Caco-2 (cell line): ENCODE measurements at regions not wholly inside any gene's neighbourhood (a gene's known extent, or its start where the extent isn't known, plus 50 kb on each side); places are given as distances from the start of the nearest gene placed in this dataset.

Experiments
- BruUV-seq: library from RNA; stranded (reverse); fragments of 400-500 nt; replicated peaks from 2 replicates; lab custom pipeline; 2021; lab: Mats Ljungman, UMichigan
- CTCF ChIA-PET: fragments of 300-600 bp; sonication (Branson Sonifier 250); formaldehyde crosslinking; loops from one replicate; lab custom pipeline; 2022; ENCODE audit warnings: antibody characterized with exemption; lab: Charles Lee
- POLR2A ChIA-PET: fragments of 300-600 bp; sonication (Branson Sonifier 250); formaldehyde crosslinking; loops from one replicate; lab custom pipeline; 2022; ENCODE audit warnings: antibody characterized with exemption; lab: Charles Lee
- DNase-seq, 2 experiments: peaks; one replicate each; pipeline versions ENCODE4 v3.0.0 to v3.0.0-alpha.2; 2020 to 2022
- H3K27me3 ChIP-seq: replicated peaks from 2 replicates; pipeline ENCODE4 v1.6.0; 2011; ENCODE audit warnings: low read length; ENCODE audit not compliant: control insufficient read depth, insufficient read depth
- H3K36me3 ChIP-seq: 2 replicates; pipeline ENCODE4 v1.5.1; 2011; ENCODE audit warnings: low read length; ENCODE audit not compliant: control insufficient read depth, insufficient read depth
- H3K4me1 ChIP-seq: fragments of 250-450 bp; sonication (Bioruptor Pico); 2 replicates; pipeline ENCODE4 v1.5.1; 2020; ENCODE audit warnings: mild to moderate bottlenecking
- H3K4me3 ChIP-seq: 2 replicates; pipeline ENCODE4 v1.5.1; 2011; ENCODE audit warnings: low read depth, mild to moderate bottlenecking, control low read depth, low read length
- H3K9me3 ChIP-seq: fragments of 250-450 bp; sonication (Bioruptor Pico); 2 replicates; pipeline ENCODE4 v1.5.1; 2020; ENCODE audit warnings: mild to moderate bottlenecking, moderate library complexity
- H3K27ac Mint-ChIP-seq: one replicate; pipeline ENCODE4 v1.8.0; 2022; ENCODE audit warnings: mixed read lengths; ENCODE audit not compliant: unreplicated experiment
- H3K27me3 Mint-ChIP-seq: one replicate; pipeline ENCODE4 v1.8.0; 2022; ENCODE audit warnings: mixed read lengths; ENCODE audit not compliant: insufficient read depth, unreplicated experiment
- H3K36me3 Mint-ChIP-seq: one replicate; pipeline ENCODE4 v1.8.0; 2022; ENCODE audit warnings: mild to moderate bottlenecking, mixed read lengths; ENCODE audit not compliant: insufficient read depth, unreplicated experiment
- H3K4me1 Mint-ChIP-seq: one replicate; pipeline ENCODE4 v1.8.0; 2022; ENCODE audit warnings: low read depth, mixed read lengths; ENCODE audit not compliant: unreplicated experiment
- H3K4me3 Mint-ChIP-seq: one replicate; pipeline ENCODE4 v1.8.0; 2022; ENCODE audit warnings: mild to moderate bottlenecking, moderate library complexity, mixed read lengths; ENCODE audit not compliant: unreplicated experiment
- H3K9me3 Mint-ChIP-seq: one replicate; pipeline ENCODE4 v1.8.0; 2022; ENCODE audit warnings: mixed read lengths; ENCODE audit not compliant: unreplicated experiment
- intact Hi-C: fragments of 100-400 bp; cut with micrococcal nuclease; formaldehyde crosslinking; loops from one replicate; pipeline ENCODE4 v1.10.0; 2022; ENCODE audit not compliant: unreplicated experiment
- TF ChIP-seq, protein P1 (sequence below), 2 experiments: fragments of 200-600 bp in 1 of 2; IDR thresholded peaks; 1 replicate in 1 of 2; 2 replicates in 1 of 2; pipeline versions ENCODE4 v1.5.1 to v1.8.0; 2011 to 2022; ENCODE audit warnings: antibody characterized with exemption in 1 of 2, control low read depth in 1 of 2, inconsistent platforms in 1 of 2, low read depth in 1 of 2, low read length in 1 of 2, mild to moderate bottlenecking in 1 of 2, moderate library complexity in 1 of 2; ENCODE audit not compliant: insufficient read depth in 1 of 2, severe bottlenecking in 1 of 2, unreplicated experiment in 1 of 2

DNA sequence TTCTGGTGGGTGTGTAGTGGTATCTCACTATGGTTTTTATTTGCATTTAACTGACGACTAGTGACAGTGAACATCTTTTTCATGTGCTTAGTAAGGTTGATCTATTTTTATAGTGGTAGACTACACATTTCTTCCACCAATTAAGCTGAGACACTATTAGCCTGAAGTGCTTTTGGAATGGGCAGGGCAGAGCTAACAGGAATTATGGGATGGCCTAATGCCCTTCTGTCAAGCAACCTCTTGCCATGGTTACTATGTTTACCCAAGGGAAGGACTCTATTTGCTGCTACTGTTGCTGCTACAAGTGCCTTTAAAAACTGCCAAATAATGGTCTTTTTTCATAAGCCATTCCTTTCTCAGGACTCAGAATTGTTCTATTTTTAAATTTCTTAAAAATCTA, 676.7 kb upstream of the ACTRT1 start:
- no peak overlapping the region for H3K4me3 Mint-ChIP-seq

DNA sequence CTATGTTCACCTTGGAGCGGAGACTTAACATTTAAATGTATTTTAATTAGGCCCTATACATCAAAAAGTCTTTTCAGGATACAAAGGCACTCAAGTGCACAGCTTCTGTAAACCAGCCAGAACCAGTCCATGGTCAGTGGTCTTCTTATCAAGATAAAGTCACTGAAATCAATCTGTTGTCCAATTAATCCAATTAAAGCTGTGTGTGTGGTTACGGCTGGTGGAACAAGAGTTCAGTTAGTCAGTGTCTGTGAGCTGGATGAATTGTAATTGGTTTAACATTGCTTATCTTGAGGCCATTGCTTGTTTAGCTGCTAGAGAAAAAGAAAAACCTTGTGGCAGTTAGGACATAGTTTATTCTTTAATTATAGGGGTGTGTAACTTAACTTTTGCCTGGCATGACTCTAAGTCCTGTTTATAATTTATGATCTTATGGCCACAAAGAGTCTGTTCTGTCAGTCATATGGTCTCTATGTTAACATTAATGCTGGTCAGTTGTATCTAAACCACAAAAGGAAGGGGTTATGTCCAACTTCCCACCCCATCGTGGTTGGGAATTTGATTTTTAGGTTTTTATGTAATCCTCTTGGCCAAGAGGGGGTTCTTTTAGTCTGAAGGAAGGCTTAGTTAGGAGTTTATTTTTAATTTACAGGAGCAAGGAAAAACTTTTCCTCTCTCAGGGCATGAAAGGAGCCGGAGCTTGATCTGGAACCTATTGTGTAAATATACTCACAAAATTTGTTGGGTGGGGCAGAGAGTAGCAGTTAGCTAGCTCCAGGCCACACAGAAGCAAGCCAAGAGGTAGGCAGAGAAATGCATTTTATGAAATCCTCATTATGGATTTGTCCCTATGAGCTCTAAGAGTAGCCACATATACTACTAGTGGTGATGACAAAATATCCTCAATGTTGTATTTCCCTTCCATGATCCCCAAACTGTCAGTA, 665.7 kb upstream of the ACTRT1 start:
- Histone ChIP-seq H3K4me3 (no peak overlapping the region), H3K27me3 (no peaks in the 10 kb centered on the region), H3K9me3 (no peaks in the 10 kb centered on the region), H3K4me1 (no peaks in the 10 kb centered on the region), H3K36me3 (no peaks in the 10 kb centered on the region)
- BruUV-seq, result no TSS peak
- DNase-seq, result no peak
- H3K27me3 Mint-ChIP-seq, result no peaks in the 10 kb centered on the region
- H3K27ac Mint-ChIP-seq, result no peak overlapping the region
- H3K36me3 Mint-ChIP-seq, result no peaks in the 10 kb centered on the region
- intact Hi-C loops, result no loop called here
- ChIA-PET CTCF (no interaction called here), POLR2A (no interaction called here)
- H3K4me1 Mint-ChIP-seq, result no peaks in the 10 kb centered on the region
- TF ChIP-seq, protein P1, sequence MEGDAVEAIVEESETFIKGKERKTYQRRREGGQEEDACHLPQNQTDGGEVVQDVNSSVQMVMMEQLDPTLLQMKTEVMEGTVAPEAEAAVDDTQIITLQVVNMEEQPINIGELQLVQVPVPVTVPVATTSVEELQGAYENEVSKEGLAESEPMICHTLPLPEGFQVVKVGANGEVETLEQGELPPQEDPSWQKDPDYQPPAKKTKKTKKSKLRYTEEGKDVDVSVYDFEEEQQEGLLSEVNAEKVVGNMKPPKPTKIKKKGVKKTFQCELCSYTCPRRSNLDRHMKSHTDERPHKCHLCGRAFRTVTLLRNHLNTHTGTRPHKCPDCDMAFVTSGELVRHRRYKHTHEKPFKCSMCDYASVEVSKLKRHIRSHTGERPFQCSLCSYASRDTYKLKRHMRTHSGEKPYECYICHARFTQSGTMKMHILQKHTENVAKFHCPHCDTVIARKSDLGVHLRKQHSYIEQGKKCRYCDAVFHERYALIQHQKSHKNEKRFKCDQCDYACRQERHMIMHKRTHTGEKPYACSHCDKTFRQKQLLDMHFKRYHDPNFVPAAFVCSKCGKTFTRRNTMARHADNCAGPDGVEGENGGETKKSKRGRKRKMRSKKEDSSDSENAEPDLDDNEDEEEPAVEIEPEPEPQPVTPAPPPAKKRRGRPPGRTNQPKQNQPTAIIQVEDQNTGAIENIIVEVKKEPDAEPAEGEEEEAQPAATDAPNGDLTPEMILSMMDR (IDR thresholded peaks at IDR 0.05; ENCODE audit: insufficient read depth in 1 of 2, low read depth in 1 of 2, low read length in 1 of 2, severe bottlenecking in 1 of 2, unreplicated experiment in 1 of 2), result no peak
- H3K4me3 Mint-ChIP-seq, result no peak overlapping the region
- H3K9me3 Mint-ChIP-seq, result no peaks in the 10 kb centered on the region

More for the DNA sequence above, 676.7 kb upstream of the ACTRT1 start:
- H3K9me3 Mint-ChIP-seq, result peaks cover 11% of the 10 kb centered on the region
- no peaks in the 10 kb centered on the region for H3K4me1 ChIP-seq
- TF ChIP-seq, protein P1 (IDR thresholded peaks at IDR 0.05; ENCODE audit: insufficient read depth in 1 of 2, low read depth in 1 of 2, low read length in 1 of 2, severe bottlenecking in 1 of 2, unreplicated experiment in 1 of 2), result no peak
- H3K27ac Mint-ChIP-seq, result no peak overlapping the region
- H3K27me3 Mint-ChIP-seq, result no peaks in the 10 kb centered on the region
- no TSS peak for BruUV-seq
- POLR2A ChIA-PET, result no interaction called here
- H3K9me3 ChIP-seq, result no peaks in the 10 kb centered on the region
- DNase-seq, result no peak
- intact Hi-C loops, result no loop called here
- no peaks in the 10 kb centered on the region for H3K36me3 ChIP-seq
- H3K27me3 ChIP-seq, result no peaks in the 10 kb centered on the region
- no peaks in the 10 kb centered on the region for H3K36me3 Mint-ChIP-seq
- H3K4me1 Mint-ChIP-seq, result peaks cover 10% of the 10 kb centered on the region
- no peak overlapping the region for H3K4me3 ChIP-seq
- CTCF ChIA-PET, result no interaction called here

DNA sequence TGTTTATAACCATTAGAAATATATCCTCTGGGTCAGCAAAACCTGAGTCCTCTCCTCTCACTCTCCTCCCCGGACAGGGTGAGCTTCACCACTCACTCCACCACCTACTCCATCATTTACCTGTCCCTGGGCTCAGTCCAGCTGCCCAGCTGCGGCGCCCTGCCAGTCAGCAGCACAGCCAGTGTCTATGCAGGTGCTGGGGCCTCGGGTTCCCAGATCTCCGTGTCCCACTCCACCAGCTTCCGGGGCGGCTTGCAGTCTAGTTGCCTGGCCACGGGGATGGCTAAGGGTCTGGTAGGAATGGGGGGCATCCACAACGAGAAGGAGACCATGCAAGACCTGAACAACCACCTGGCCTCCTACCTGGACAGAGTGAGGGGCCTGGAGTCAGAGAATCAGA, 662.2 kb upstream of the ACTRT1 start:
- intact Hi-C loops, result no loop called here
- no peaks in the 10 kb centered on the region for H3K4me1 Mint-ChIP-seq
- no peak overlapping the region for H3K4me3 Mint-ChIP-seq
- ChIA-PET CTCF (no interaction called here), POLR2A (no interaction called here)
- no peaks in the 10 kb centered on the region for H3K36me3 Mint-ChIP-seq
- H3K4me1 ChIP-seq, result no peaks in the 10 kb centered on the region
- TF ChIP-seq, protein P1 (IDR thresholded peaks at IDR 0.05; ENCODE audit: insufficient read depth in 1 of 2, low read depth in 1 of 2, low read length in 1 of 2, severe bottlenecking in 1 of 2, unreplicated experiment in 1 of 2), result no peak
- DNase-seq, result no peak
- H3K27me3 ChIP-seq, result no peaks in the 10 kb centered on the region
- BruUV-seq, result no TSS peak
- H3K27ac Mint-ChIP-seq, result no peak overlapping the region
- H3K9me3 ChIP-seq, result no peaks in the 10 kb centered on the region
- no peaks in the 10 kb centered on the region for H3K27me3 Mint-ChIP-seq
- H3K36me3 ChIP-seq, result no peaks in the 10 kb centered on the region
- H3K4me3 ChIP-seq, result no peak overlapping the region
- H3K9me3 Mint-ChIP-seq, result no peaks in the 10 kb centered on the region
